GM04504 (cell line): ENCODE measurements at regions not wholly inside any gene's neighbourhood (a gene's known extent, or its start where the extent isn't known, plus 50 kb on each side); places are given as distances from the start of the nearest gene placed in this dataset.
A peak's percentile ranks its signal among the peaks of the same experiment; 100 is the strongest.
"Not testable (repeated sequence)": the region's sequence is repeated elsewhere in the genome, so short reads cannot be mapped to it uniquely, and the experiment has no call there.

Experiments used
- DNase-seq: peaks from one replicate; pipeline ENCODE4 v3.0.0-alpha.2; 2012; ENCODE audit warnings: low read depth

DNA sequence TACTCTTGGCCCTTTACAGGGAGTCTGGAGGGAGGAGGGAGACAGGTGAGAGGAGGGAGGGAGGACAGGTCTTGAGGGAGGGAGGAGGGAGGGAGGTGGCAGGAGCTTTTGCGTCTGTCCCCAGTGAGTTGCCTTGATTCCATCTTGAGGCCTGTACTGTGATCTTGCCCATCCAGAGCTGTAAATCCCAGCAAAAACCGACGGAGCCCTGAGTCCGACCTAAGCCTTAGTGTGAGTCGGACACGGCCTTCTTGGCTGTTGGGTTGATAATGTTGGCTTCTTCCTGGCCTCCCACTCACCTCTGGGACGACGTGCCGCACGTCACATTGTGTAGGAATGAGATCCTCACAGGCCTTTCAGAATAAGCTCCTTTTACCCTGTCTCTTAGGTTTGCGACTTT, 72.5 kb downstream of the RGS12 start:
- DNase-seq: no peak

DNA sequence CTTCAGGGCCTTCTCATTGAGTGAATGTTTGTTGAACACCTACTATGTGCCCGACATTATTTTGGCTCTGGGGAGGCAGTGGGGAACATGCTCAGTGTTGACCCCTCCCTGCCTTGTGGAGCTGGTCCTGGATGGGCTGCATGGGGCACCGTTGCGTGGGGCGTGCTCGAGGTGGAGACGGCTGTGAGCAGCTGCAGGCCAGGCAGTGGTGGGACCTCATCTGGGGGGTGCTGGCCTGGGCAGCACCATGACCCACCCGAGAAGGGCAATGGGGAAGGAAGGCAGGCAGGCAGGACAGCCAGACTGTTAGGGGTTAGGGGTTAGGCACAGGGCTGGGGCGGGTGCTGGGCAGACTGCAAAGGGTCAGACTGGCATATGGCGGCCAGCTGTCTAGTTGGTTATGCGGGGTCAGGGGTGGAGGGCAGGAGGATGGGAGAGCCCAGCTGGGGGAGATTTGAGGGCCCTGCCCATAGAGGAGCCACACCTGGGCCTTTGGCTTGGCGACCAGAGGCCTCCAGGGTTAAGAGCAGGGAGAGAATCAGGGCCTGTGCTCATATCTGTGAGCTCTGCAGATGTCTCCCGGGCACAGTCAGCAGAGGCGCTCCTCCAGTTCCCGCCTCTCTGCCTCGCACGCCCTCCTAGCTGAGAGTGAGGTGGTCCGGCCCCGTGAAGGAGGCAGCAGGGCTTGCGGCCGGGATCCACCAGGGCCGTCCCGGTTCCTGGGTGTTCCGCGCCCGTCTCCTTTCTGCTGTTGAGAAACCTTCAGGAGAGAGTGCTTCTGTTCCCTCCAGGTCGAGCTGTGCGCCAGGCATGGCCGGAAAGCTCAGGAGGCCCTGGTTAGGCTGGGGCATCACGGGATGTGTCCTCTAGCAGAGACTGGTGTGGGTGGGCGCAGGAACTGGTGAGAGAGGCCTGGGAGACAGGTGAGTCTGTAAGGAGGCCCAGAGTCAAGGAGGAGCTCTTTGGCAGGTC, 73.3 kb downstream of the RGS12 start:
- DNase-seq: no peak

DNA sequence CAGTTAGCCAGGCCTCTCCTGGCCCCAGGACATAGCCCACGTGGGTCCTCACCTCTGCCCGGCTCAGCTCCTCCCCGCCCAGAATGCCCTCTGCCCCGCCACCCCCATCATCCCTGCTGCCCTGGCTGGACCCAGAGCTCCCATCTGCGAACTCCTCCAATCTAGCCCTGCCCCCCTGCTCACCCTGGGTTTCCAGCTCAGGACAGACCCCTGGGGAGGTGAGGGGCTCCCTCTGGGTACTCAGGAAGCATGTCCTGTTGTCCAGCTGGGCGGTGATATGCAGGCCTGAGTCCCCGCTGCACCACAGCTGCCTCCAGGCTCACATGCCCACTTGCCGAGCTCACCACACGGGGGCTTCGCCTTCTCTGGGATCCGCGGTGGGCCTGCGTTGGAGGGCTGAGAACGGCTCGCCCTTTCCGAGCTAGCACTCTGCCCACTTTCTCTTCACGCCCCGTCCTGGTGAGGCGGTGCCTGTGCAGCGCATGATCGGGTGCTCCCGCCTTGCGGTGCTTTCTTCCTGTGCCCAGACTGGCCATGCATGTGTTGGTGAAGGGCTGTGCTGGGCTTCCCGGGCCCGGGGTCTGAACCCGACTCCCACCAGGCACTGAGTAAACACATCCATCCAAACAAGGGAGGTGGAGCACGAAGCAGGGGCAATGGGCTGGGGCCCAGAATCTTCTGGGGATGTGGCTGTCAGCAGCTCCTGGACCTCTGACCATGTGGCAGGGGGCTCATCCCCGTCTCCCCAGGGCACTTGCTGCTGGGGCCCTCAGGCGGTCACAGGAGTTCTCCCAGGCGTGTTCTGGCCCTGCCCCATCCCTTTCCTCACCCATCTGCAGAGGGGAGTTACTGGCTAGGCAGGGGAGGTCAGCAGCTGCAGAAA, 74.3 kb downstream of the RGS12 start:
- DNase-seq: no peak

DNA sequence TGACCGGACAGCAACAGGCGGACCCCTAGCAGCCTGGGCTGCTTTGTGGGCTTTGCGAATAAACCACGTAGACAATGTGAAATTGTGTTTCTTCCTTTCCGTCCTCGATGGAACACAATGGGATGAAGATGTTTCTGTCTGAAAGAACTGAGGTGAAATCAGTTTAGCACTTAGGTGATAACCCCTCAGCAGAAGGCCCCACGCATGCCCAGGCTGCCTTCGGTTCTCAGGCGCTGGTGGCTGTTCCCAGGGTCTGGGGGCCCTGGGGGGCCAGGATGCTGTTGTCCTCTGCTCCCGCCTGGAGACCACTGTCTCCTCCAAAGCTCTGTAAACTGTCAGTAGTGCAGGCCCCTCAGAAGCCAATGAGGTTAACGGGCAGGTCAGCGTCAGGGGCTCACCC, 73.9 kb upstream of the HGFAC start:
- no peak for DNase-seq

DNA sequence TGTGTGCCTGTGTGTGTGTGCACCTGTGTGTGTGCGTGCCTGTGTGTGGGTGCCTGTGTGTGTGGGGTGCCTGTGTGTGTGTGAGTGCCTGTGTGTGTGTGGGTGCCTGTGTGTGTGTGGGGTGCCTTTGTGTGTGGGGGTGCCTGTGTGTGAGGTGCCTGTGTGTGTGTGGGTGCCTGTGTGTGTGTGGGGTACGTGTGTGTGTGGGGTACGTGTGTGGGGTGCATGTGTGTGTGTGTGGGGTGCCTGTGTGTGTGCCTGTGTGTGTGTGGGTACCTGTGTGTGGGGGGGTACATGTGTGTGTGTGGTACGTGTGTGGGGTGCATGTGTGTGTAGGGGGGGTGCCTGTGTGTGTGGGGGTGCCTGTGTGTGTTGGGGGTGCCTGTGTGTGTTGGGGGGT, 73.4 kb upstream of the HGFAC start:
- DNase-seq: no peak

- no peak for DNase-seq
These were observed 72.7 kb upstream of the HGFAC start for GRCh38 chr4:3368841-3369760.

DNA sequence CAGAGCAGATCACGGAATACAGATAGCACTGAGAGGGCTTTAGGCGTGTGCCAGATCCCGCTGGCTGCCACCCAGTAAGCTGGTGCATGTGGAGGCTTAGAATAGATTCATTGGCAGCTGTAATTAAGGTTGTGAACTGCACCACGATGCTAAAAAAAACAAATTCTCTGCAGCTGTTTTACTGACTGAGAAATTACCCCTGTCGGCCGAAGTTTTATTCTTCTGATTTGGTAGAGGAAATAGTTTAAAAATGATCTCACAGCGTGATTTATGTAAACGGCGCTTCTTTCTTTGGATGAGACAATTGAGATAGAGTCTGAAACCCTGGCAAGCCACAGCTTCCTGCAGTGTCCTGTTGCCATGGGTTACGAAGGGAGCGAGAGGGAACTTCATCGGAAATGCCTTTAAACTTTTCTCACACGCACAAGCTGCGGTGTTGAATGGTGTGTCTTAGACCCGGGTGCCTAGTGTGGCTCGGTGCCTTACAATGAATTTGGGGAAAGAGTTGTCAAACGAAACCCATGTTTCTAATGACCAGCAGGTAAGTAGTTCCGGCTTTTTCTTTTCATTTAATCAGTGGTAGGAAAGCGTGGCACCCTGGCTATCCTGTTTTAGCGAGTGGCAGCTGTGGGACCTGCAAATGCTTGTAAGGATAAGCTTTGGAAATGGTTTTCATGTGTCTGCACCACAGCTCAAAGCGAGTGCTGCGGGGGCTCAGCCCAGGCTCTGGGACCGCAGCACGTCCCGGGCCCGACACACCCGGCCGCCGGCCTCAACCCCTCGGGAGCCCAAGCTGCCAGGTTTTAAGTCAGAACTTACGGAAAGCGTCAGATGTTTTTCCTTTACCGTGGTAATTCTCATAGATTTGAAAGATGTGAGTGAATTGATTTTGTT, 71.7 kb upstream of the HGFAC start:
- DNase-seq: peak; percentile 93

GRCh38 chr4:3371033-3372001, 70.5 kb upstream of the HGFAC start:
- no peak for DNase-seq

DNA sequence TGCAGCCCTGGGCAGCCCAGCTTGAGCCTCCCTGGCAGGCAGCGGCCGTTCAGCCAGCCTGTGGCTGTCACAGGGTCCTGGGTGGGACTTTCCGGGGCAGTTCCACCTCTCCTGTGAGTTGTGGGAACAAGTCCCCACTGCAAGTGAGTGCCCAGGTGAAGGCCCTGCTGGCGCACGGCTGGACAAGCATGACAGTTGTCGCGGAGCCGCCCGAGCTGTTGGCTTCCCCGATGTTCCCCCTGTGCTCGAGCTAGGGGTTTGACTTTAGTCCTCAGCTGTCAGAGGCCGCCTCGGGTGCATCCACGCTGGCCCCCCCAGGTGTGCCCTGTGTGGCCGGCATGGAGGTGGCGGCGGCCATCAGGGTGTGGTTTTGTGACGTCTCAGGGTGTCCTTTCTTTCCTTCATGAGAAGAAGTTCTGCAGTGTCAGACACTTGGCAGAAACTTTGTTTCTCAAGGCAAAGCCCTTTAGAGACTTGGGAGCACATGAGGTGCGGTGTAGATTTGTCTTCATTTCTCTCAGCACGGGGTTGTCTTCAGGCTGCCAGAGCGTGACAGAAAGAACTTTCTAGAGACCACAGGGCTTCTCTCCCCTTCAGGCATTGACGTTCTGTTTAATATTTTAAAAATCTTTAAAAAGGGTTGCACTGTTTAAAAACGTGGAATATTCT, 69.4 kb upstream of the HGFAC start:
- no peak for DNase-seq

DNA sequence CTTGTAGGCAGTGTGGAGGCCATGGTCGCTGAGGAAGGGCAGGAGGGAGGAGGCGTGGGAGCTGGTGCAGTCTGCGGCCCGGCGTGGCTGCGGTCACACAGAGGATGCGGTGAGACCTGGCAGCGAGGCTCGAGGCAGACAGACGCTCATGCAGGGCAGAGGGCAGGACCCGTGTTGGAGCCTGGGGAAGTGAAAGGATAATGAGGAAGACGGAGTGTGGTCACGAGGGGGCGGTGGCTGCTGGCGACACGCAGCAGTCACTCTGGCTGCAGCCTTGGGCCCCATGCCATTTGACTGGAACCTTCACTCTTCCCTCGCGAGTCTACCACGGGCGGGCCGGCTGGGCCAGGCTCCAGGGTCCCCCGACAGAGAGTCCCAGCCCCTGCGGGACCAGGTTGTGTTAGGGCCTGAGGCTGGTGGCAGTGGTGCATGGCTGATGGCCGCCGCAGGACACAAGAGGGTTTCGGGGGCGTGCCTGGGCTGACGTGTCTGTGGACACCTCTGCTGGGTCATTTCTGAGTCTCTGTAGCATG, 68.8 kb upstream of the HGFAC start:
- DNase-seq: no peak

GRCh38 chr4:3373468-3373867, 68.3 kb upstream of the HGFAC start:
- DNase-seq: no peak

GRCh38 chr4:3374011-3374645, 67.6 kb upstream of the HGFAC start:
- DNase-seq: no peak

DNA sequence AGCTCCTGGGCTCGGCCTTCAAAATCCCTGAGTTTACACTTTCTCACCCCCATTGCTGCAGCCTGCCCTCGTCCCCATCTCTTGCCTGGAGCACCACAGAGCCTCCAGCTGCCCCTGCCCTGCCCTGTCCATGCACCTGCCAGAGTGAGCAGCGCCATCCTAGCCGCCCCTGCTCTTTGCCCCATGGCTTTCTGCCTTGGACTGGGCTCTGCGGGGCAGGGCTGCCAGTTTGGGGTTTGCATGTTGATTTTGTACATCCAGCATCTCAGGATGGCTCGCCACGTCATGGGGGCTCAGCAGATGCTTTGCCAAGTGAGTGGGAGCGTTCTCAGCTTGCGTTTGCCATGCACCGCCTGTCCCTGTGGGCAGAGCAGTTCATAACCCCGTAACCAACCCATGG, 67.1 kb upstream of the HGFAC start:
- DNase-seq: no peak

DNA sequence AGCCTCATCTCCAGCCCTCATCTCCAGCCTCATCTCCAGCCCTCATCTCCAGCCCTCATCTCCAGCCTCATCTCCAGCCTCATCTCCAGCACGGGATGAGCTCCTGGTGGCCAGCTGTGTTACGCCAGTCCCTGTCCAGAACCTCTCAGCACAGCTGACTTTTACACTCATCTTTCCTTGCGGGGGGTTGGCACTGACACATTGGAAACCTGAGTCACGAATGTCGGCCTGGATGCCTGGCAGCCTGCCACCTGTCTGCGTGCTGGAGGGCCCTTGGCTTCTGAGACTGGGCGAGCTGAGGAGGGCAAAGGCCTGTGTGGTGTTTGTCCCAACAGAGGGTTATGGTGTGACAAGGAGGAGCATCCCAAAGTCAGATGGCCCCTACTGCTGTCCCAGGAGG, 66.1 kb upstream of the HGFAC start:
- peak; percentile 90 for DNase-seq

GRCh38 chr4:3376266-3376665, 65.5 kb upstream of the HGFAC start:
- DNase-seq: no peak

GRCh38 chr4:3377557-3377956, 64.2 kb upstream of the HGFAC start:
- DNase-seq: no peak

DNA sequence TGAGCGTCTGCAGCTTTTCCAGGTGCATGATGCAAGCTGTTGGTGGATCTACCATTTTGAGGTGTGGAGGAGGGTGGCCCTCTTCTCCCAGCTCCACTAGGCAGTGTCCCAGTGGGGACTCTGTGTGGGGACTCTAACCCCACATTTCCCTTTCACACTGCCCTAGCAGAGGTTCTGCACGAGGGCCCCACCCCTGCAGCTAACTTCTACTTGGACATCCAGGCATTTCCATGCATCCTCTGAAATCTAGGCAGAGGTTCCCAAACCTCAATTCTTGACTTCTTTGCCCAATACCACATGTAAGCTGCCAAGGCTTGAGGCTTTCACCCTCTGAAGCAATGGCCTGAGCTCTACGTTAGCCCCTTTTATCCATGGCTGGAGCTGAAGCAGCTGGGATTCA, 61.4 kb upstream of the HGFAC start:
- DNase-seq: not testable (repeated sequence)

DNA sequence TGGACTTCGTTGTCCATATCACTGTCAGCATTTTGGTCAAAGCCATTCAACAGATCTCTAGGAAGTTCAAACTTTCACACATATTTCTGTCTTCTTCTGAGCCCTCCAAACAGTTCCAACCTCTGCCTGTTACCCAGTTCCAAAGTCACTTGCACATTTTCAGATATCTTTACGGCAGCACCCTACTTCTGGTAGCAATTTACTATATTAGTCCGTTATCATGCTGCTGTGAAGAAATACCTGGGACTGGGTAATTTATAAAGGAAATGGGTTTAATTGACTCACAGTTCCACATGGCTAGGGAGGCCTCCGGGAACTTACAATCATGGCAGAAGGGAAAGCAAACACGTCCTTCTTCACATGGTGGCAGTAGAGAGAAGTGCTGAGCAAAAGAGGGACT, 60.6 kb upstream of the HGFAC start:
- not testable (repeated sequence) for DNase-seq
